Upper lobe of right lung (tissue), 1 donor: ENCODE measurements at regions not wholly inside any gene's neighbourhood (a gene's known extent, or its start where the extent isn't known, plus 50 kb on each side); places are given as distances from the start of the nearest gene placed in this dataset.

Experiments used
- ATAC-seq: fragments of 200-7000 bp; cut with Tn5 transposase; one replicate; pipeline ENCODE4 v1.9.1; 2020; ENCODE audit warnings: mild to moderate bottlenecking, moderate library complexity
- DNase-seq: peaks from one replicate; pipeline ENCODE4 v3.0.0-alpha.2; 2020
- H3K27ac ChIP-seq: fragments of 200-600 bp; one replicate; pipeline ENCODE4 v1.8.0; 2022
- H3K27me3 ChIP-seq: fragments of 200-600 bp; one replicate; pipeline ENCODE4 v1.8.0; 2022; ENCODE audit warnings: mild to moderate bottlenecking
- H3K36me3 ChIP-seq: fragments of 200-600 bp; one replicate; pipeline ENCODE4 v1.8.0; 2022
- H3K4me1 ChIP-seq: fragments of 200-600 bp; one replicate; pipeline ENCODE4 v1.8.0; 2022
- H3K4me3 ChIP-seq: fragments of 200-600 bp; one replicate; pipeline ENCODE4 v1.8.0; 2022; ENCODE audit warnings: mild to moderate bottlenecking
- H3K9me3 ChIP-seq: fragments of 200-600 bp; one replicate; pipeline ENCODE4 v1.8.0; 2022
- CTCF ChIP-seq: fragments of 200-600 bp; IDR thresholded peaks from one replicate; pipeline ENCODE4 v1.8.0; 2022; ENCODE audit warnings: antibody characterized with exemption
- intact Hi-C: fragments of 100-400 bp; cut with DNase I; formaldehyde crosslinking; loops from one replicate; pipeline ENCODE4 v1.11.0; 2022
- donor health status: DM: no; HTN: yes; CAD: no; lungs with severe emphysema.

GRCh38 chr6:139895205-139895793 is 520.9 kb upstream of the CITED2 start:
- H3K4me1 ChIP-seq, result no peaks in the 10 kb centered on the region
- intact Hi-C loops, result no loop called here
- H3K27ac ChIP-seq, result no peak overlapping the region
- no peak overlapping the region for H3K4me3 ChIP-seq
- H3K27me3 ChIP-seq, result no peaks in the 10 kb centered on the region
- no peaks in the 10 kb centered on the region for H3K9me3 ChIP-seq
- TF ChIP-seq CTCF, result peak; percentile 33
- no peak for DNase-seq
- ATAC-seq, result no peak
- no peaks in the 10 kb centered on the region for H3K36me3 ChIP-seq

- no peak overlapping the region for H3K4me3 ChIP-seq
- no peak for ATAC-seq
- no peak for TF ChIP-seq CTCF
- intact Hi-C loops, result no loop called here
- DNase-seq, result no peak
- H3K9me3 ChIP-seq, result no peaks in the 10 kb centered on the region
- H3K27ac ChIP-seq, result no peak overlapping the region
- no peaks in the 10 kb centered on the region for H3K36me3 ChIP-seq
- H3K4me1 ChIP-seq, result no peaks in the 10 kb centered on the region
- no peaks in the 10 kb centered on the region for H3K27me3 ChIP-seq
Measured at GRCh38 chr6:139894271-139894670, 519.8 kb upstream of the CITED2 start.

GRCh38 chr6:139891471-139891870 is 517.0 kb upstream of the CITED2 start:
- no peaks in the 10 kb centered on the region for H3K36me3 ChIP-seq
- DNase-seq, result no peak
- no peak for ATAC-seq
- intact Hi-C loops, result no loop called here
- no peaks in the 10 kb centered on the region for H3K27me3 ChIP-seq
- no peak for TF ChIP-seq CTCF
- H3K27ac ChIP-seq, result no peak overlapping the region
- H3K4me3 ChIP-seq, result no peak overlapping the region
- H3K4me1 ChIP-seq, result no peaks in the 10 kb centered on the region
- no peaks in the 10 kb centered on the region for H3K9me3 ChIP-seq

GRCh38 chr6:139888681-139889122 is 514.3 kb upstream of the CITED2 start:
- H3K27ac ChIP-seq, result no peak overlapping the region
- intact Hi-C loops, result no loop called here
- H3K36me3 ChIP-seq, result no peaks in the 10 kb centered on the region
- no peaks in the 10 kb centered on the region for H3K9me3 ChIP-seq
- no peaks in the 10 kb centered on the region for H3K4me1 ChIP-seq
- no peak for ATAC-seq
- DNase-seq, result no peak
- H3K4me3 ChIP-seq, result no peak overlapping the region
- TF ChIP-seq CTCF, result no peak
- H3K27me3 ChIP-seq, result no peaks in the 10 kb centered on the region

- H3K4me1 ChIP-seq, result peaks cover 12% of the 10 kb centered on the region
- ATAC-seq (no peak), DNase-seq (no peak)
- no peak overlapping the region for H3K4me3 ChIP-seq
- H3K36me3 ChIP-seq, result no peaks in the 10 kb centered on the region
- no peak for TF ChIP-seq CTCF
- H3K9me3 ChIP-seq, result no peaks in the 10 kb centered on the region
- H3K27me3 ChIP-seq, result no peaks in the 10 kb centered on the region
- no peak overlapping the region for H3K27ac ChIP-seq
- intact Hi-C loops, result no loop called here
Measured at GRCh38 chr6:139887275-139887674, 512.8 kb upstream of the CITED2 start.

GRCh38 chr6:139886396-139886795 is 511.9 kb upstream of the CITED2 start:
- H3K27me3 ChIP-seq, result no peaks in the 10 kb centered on the region
- ATAC-seq (no peak), DNase-seq (no peak)
- H3K4me1 ChIP-seq, result peaks cover 12% of the 10 kb centered on the region
- H3K27ac ChIP-seq, result no peak overlapping the region
- intact Hi-C loops, result no loop called here
- no peaks in the 10 kb centered on the region for H3K9me3 ChIP-seq
- no peak for TF ChIP-seq CTCF
- no peaks in the 10 kb centered on the region for H3K36me3 ChIP-seq
- no peak overlapping the region for H3K4me3 ChIP-seq
